Activated CD4-positive, alpha-beta memory T cell treated with anti-CD3 and anti-CD28 coated beads for 36 hours (primary cell): ENCODE measurements at regions not wholly inside any gene's neighbourhood (a gene's known extent, or its start where the extent isn't known, plus 50 kb on each side); places are given as distances from the start of the nearest gene placed in this dataset.
A peak's percentile ranks its signal among the peaks of the same experiment; 100 is the strongest.
"Not testable (repeated sequence)": the region's sequence is repeated elsewhere in the genome, so short reads cannot be mapped to it uniquely, and the experiment has no call there.

Experiments used
- CTCF ChIA-PET: fragments of 350-600 bp; sonication (Branson Sonifier 250); formaldehyde crosslinking; loops from one replicate; lab custom pipeline; 2021; ENCODE audit warnings: antibody characterized with exemption, inconsistent platforms; lab: Charles Lee
- POLR2A ChIA-PET: fragments of 350-600 bp; sonication (Branson Sonifier 250); formaldehyde crosslinking; loops from one replicate; lab custom pipeline; 2021; ENCODE audit warnings: antibody characterized with exemption; lab: Charles Lee
- DNase-seq: peaks from one replicate; pipeline ENCODE4 v3.0.0-alpha.2; 2020
- H3K27ac Mint-ChIP-seq: one replicate; pipeline ENCODE4 v1.8.0; 2021; ENCODE audit warnings: mixed read lengths
- H3K27me3 Mint-ChIP-seq: one replicate; pipeline ENCODE4 v1.8.0; 2021; ENCODE audit warnings: mixed read lengths
- H3K36me3 Mint-ChIP-seq: one replicate; pipeline ENCODE4 v1.8.0; 2021; ENCODE audit warnings: mixed read lengths
- H3K4me1 Mint-ChIP-seq: one replicate; pipeline ENCODE4 v1.8.0; 2021; ENCODE audit warnings: low read depth, mixed read lengths
- H3K4me3 Mint-ChIP-seq: one replicate; pipeline ENCODE4 v1.8.0; 2021; ENCODE audit warnings: mild to moderate bottlenecking, mixed read lengths
- H3K9me3 Mint-ChIP-seq: one replicate; pipeline ENCODE4 v1.8.0; 2021; ENCODE audit warnings: mixed read lengths
- intact Hi-C: fragments of 100-400 bp; cut with micrococcal nuclease; formaldehyde crosslinking; loops from one replicate; pipeline ENCODE4 v1.15.1; 2023

DNA sequence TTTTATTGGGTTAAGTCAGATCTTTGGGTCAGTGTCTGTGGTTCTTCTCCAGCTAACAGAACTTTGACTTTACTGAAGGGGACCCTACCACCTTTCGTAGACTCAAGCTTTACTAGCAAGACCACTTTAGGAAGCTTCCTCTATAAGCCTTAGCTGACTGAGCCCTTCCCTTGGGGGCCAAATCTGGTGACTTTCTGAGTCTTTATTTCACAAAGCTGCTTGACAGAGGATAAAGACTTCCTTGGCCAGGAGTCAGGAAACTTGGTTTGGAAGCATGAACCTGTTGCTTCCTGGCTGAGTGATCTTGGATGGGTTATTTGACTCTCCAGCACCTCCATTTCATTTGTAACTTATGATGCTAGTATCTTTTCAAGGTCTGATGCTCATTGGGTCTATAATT lies 466.7 kb downstream of the TYW1 start:
- no peaks in the 10 kb centered on the region for H3K4me1 Mint-ChIP-seq
- H3K27ac Mint-ChIP-seq = no peak overlapping the region
- POLR2A ChIA-PET = no interaction called here
- CTCF ChIA-PET = no interaction called here
- peaks cover 11% of the 10 kb centered on the region for H3K9me3 Mint-ChIP-seq
- no peaks in the 10 kb centered on the region for H3K36me3 Mint-ChIP-seq
- no peak overlapping the region for H3K4me3 Mint-ChIP-seq
- peaks cover 3% of the 10 kb centered on the region for H3K27me3 Mint-ChIP-seq
- no peak for DNase-seq
- intact Hi-C loops = no loop called here

DNA sequence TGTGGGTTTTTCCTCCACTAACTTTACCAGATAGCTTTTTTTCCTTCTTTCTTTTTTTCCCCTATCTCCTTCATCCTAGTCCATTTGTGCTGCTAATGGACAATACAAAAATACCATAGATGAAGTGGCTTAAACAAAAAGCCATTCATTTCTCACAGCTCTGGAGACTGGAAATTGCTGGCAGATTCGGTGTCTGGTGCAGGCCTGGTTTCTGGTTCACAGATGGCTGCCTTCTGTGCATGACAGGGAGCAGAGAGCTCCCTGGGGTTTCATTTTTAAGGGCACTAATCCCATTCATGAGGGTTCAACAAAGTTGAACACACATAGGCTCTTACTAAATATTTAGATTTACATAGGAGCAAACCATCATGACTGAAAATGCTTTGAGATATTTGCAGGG lies 467.4 kb downstream of the TYW1 start:
- ChIA-PET CTCF (no interaction called here), POLR2A (no interaction called here)
- Mint-ChIP-seq H3K9me3 (peaks cover 16% of the 10 kb centered on the region), H3K4me3 (no peak overlapping the region), H3K4me1 (no peaks in the 10 kb centered on the region), H3K27ac (no peak overlapping the region), H3K27me3 (peaks cover 1% of the 10 kb centered on the region), H3K36me3 (no peaks in the 10 kb centered on the region)
- no peak for DNase-seq
- intact Hi-C loops = no loop called here

DNA sequence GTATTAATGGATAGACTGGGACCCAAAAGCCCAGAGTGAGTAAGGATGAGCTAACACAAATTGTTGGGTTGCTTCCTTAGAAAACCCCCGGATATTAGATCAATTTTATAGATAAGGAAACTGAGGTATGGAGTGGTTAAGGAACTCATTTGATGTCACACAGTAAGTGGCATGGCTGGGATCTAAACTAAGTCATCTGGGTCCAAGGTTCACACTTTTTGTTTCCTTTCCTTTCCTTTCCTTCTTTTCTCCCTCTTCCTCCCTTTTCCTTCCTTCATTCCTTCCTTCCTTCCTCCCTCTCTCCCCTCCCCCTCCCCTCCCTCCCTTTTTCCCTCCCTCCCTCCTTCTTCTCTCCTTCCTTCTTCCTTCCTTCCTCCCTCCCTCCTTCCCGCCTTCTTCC lies 469.5 kb downstream of the TYW1 start:
- intact Hi-C loops = no loop called here
- H3K27ac Mint-ChIP-seq = no peak overlapping the region
- H3K4me3 Mint-ChIP-seq = no peak overlapping the region
- POLR2A ChIA-PET = no interaction called here
- peaks cover 1% of the 10 kb centered on the region for H3K27me3 Mint-ChIP-seq
- DNase-seq = no peak
- H3K4me1 Mint-ChIP-seq = no peaks in the 10 kb centered on the region
- no peaks in the 10 kb centered on the region for H3K36me3 Mint-ChIP-seq
- H3K9me3 Mint-ChIP-seq = peaks cover 16% of the 10 kb centered on the region
- CTCF ChIA-PET = no interaction called here

DNA sequence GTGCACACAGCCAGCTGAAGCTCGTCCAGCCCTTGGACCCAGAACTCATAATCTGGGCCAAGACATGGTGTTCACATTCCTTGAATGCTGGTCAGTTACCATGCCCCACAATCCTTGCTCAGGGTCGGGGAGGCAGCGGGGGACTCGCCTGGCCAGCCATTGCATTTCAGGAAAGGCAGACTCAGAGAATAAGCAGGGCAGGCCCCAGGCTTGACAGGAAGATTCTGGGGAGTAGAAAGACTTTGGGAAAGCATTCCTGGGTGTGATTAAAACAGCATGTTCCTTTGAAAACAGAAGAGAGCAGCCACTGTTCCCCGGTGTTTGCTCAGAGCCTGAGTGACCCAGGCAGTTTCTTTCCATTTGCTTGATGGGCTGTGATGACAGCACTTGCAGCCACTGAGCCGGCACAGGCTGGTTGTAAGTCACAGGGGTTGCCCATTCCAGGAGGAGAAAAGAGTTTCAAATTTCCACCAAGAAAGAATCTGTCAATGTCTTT lies 473.7 kb downstream of the TYW1 start:
- no peak overlapping the region for H3K4me3 Mint-ChIP-seq
- ChIA-PET POLR2A (no interaction called here), CTCF (no interaction called here)
- peaks cover 1% of the 10 kb centered on the region for H3K27me3 Mint-ChIP-seq
- no peaks in the 10 kb centered on the region for H3K36me3 Mint-ChIP-seq
- peaks cover 7% of the 10 kb centered on the region for H3K9me3 Mint-ChIP-seq
- DNase-seq = no peak
- no peak overlapping the region for H3K27ac Mint-ChIP-seq
- no peaks in the 10 kb centered on the region for H3K4me1 Mint-ChIP-seq
- intact Hi-C loops = no loop called here

GRCh38 chr7:67475293-67475692 lies 478.7 kb downstream of the TYW1 start:
- Mint-ChIP-seq H3K27me3 (no peaks in the 10 kb centered on the region), H3K4me3 (no peak overlapping the region), H3K4me1 (no peaks in the 10 kb centered on the region), H3K9me3 (no peaks in the 10 kb centered on the region), H3K36me3 (no peaks in the 10 kb centered on the region), H3K27ac (no peak overlapping the region)
- DNase-seq = no peak
- ChIA-PET CTCF (no interaction called here), POLR2A (no interaction called here)
- intact Hi-C loops = no loop called here

- H3K27ac Mint-ChIP-seq = no peak overlapping the region
- DNase-seq = no peak
- no peaks in the 10 kb centered on the region for H3K36me3 Mint-ChIP-seq
- no peaks in the 10 kb centered on the region for H3K9me3 Mint-ChIP-seq
- no peaks in the 10 kb centered on the region for H3K27me3 Mint-ChIP-seq
- H3K4me3 Mint-ChIP-seq = no peak overlapping the region
- intact Hi-C loops = no loop called here
- CTCF ChIA-PET = no interaction called here
- POLR2A ChIA-PET = no interaction called here
- H3K4me1 Mint-ChIP-seq = no peaks in the 10 kb centered on the region
These were observed 481.4 kb downstream of the TYW1 start for GRCh38 chr7:67478066-67478465.

- intact Hi-C loops = no loop called here
- ChIA-PET POLR2A (no interaction called here), CTCF (interaction anchor here (0.9 to 1.3 kb wide), 2 partner anchors 141 to 262 kb away, joined by 3 to 5 read pairs; no protein-coding TSS in a partner anchor)
- peak; percentile 27 for DNase-seq
- no peak overlapping the region for H3K4me3 Mint-ChIP-seq
- H3K4me1 Mint-ChIP-seq = no peaks in the 10 kb centered on the region
- no peak overlapping the region for H3K27ac Mint-ChIP-seq
- no peaks in the 10 kb centered on the region for H3K9me3 Mint-ChIP-seq
- H3K27me3 Mint-ChIP-seq = no peaks in the 10 kb centered on the region
- H3K36me3 Mint-ChIP-seq = no peaks in the 10 kb centered on the region
These were observed 487.7 kb downstream of the TYW1 start for GRCh38 chr7:67484244-67484751.

DNA sequence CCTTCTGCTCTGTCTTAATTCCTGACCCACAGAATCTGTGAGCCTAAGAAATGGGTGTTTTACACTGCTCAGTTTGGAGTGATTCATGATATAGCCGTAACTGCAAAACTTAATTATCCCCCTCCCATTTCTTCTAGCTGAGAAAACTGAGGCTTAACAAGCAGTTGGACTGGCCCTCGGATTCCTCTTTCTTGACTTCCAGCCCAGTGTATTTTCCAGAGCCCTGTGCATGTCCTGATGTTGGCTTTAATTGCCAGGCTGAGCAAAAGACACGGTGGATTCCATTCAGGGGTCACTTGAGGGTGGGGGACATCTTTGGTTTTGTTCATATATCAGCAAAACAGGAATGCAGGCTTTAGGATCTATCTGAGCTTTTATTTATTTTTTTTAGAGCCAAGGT lies 489.8 kb downstream of the TYW1 start:
- no peak for DNase-seq
- intact Hi-C loops = no loop called here
- Mint-ChIP-seq H3K4me3 (no peak overlapping the region), H3K4me1 (no peaks in the 10 kb centered on the region), H3K9me3 (peaks cover 2% of the 10 kb centered on the region), H3K36me3 (no peaks in the 10 kb centered on the region), H3K27ac (no peak overlapping the region), H3K27me3 (no peaks in the 10 kb centered on the region)
- POLR2A ChIA-PET = no interaction called here
- CTCF ChIA-PET = no interaction called here

DNA sequence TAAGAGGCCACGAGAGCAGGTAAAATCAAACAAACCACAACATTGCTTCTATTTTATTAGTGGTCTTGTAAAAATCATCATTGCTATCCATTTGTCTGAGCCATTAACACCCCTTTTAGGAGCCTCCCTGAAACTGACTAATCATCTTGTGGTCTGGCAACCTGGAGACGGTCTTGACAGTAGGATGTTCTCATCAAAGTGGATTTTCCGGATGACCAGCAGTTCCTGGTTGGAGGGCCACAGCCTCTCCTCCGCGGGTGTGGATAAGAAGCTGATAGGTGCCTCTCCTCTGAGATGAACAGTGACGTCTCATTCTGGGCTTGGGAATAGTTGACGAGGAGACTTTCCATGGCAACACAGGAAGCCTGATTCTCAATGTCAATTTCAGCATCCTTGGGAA lies 490.7 kb downstream of the TYW1 start:
- intact Hi-C loops = no loop called here
- ChIA-PET CTCF (no interaction called here), POLR2A (no interaction called here)
- H3K4me1 Mint-ChIP-seq = no peaks in the 10 kb centered on the region
- peaks cover 2% of the 10 kb centered on the region for H3K9me3 Mint-ChIP-seq
- H3K27me3 Mint-ChIP-seq = no peaks in the 10 kb centered on the region
- H3K27ac Mint-ChIP-seq = no peak overlapping the region
- H3K4me3 Mint-ChIP-seq = no peak overlapping the region
- H3K36me3 Mint-ChIP-seq = no peaks in the 10 kb centered on the region
- no peak for DNase-seq

DNA sequence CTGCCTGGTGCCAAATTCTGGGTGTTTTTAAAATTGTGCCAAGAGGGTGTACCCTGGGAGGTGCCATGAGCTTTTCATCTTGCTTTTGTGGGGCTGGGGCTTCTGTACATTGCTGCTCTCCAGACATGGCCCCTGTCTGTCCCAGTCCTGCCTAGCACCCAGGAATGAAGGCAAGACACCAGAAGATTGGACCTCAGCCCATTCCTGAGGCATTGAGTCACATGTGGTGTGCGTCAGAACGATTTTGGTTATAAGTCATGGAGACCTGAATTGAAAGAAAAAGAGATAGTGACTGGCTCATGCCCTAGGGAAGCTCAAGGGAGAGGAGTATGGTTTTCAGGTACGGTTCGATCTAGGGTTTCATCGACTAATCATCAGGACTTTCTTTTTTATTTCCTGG lies 493.2 kb downstream of the TYW1 start:
- POLR2A ChIA-PET = no interaction called here
- no peaks in the 10 kb centered on the region for H3K36me3 Mint-ChIP-seq
- no peak for DNase-seq
- no peaks in the 10 kb centered on the region for H3K27me3 Mint-ChIP-seq
- H3K9me3 Mint-ChIP-seq = peaks cover 8% of the 10 kb centered on the region
- CTCF ChIA-PET = no interaction called here
- H3K4me3 Mint-ChIP-seq = no peak overlapping the region
- no peaks in the 10 kb centered on the region for H3K4me1 Mint-ChIP-seq
- H3K27ac Mint-ChIP-seq = no peak overlapping the region
- intact Hi-C loops = no loop called here

- ChIA-PET CTCF (no interaction called here), POLR2A (no interaction called here)
- H3K27me3 Mint-ChIP-seq = no peaks in the 10 kb centered on the region
- intact Hi-C loops = no loop called here
- H3K4me3 Mint-ChIP-seq = no peak overlapping the region
- no peak for DNase-seq
- H3K27ac Mint-ChIP-seq = no peak overlapping the region
- H3K9me3 Mint-ChIP-seq = peaks cover 20% of the 10 kb centered on the region
- no peaks in the 10 kb centered on the region for H3K4me1 Mint-ChIP-seq
- H3K36me3 Mint-ChIP-seq = no peaks in the 10 kb centered on the region
These were observed 496.7 kb downstream of the TYW1 start for GRCh38 chr7:67493366-67493765.

DNA sequence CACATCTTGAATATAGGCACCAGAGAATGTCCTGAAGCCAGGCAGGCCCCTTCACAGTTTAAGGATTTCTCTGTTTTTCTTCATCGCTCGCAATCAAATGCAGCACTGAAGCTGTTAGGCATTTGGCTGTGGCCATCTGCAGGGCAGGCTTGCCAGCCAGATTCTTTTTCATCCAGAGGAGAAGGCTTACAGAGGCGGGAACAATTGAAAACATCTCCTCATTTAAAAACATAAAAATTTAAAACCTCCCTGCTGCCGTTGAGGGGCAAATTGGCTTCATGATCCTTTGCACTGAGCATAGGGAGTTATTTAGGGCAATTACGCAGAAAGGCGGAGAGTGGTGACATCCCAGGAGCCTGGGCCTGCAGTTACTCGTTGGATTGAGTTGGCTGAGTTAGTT lies 500.0 kb downstream of the TYW1 start:
- DNase-seq = no peak
- no peak overlapping the region for H3K27ac Mint-ChIP-seq
- H3K4me1 Mint-ChIP-seq = no peaks in the 10 kb centered on the region
- no peaks in the 10 kb centered on the region for H3K27me3 Mint-ChIP-seq
- H3K36me3 Mint-ChIP-seq = no peaks in the 10 kb centered on the region
- H3K4me3 Mint-ChIP-seq = no peak overlapping the region
- CTCF ChIA-PET = no interaction called here
- POLR2A ChIA-PET = no interaction called here
- H3K9me3 Mint-ChIP-seq = peaks cover 18% of the 10 kb centered on the region
- intact Hi-C loops = no loop called here

DNA sequence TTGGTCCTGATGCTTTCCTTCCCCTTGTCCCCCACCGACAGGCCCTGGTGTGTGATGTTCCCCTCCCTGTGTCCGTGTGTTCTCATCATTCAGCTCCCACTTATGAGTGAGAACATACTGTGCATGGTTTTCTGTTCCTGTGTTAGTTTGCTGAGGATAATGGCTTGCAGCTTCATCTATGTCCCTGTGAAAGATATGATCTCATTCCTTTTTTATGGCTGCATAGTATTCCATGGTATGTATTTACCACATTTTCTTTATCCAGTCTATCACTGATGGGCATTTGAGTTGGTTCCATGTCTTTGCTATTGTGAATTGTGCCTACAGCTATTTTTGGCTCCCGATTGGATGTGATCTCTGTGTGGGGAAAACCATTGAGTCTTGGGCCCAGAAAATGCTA lies 501.3 kb downstream of the TYW1 start:
- POLR2A ChIA-PET, DNase-seq, H3K27ac Mint-ChIP-seq, CTCF ChIA-PET, intact Hi-C loops, H3K4me3 Mint-ChIP-seq, H3K36me3 Mint-ChIP-seq, H3K27me3 Mint-ChIP-seq, H3K4me1 Mint-ChIP-seq: not testable (repeated sequence)
- H3K9me3 Mint-ChIP-seq = peaks cover 17% of the 10 kb centered on the region
